ENCODE measurements at regions not wholly inside any gene's neighbourhood (a gene's known extent, or its start where the extent isn't known, plus 50 kb on each side); places are given as distances from the start of the nearest gene placed in this dataset.

- Histone ChIP-seq H2AK9ac (replicated peaks; ENCODE audit: low read depth, low read length, poor library complexity) (no peak overlapping the region), H3K9ac (ENCODE audit: low read depth, low read length) (no peak overlapping the region), H3K79me1 (ENCODE audit: low read depth in 1 of 2, low read length in 2 of 2) (no peaks in the 10 kb centered on the region), H3K56ac (ENCODE audit: extremely low read depth, insufficient read depth, low read length) (no peak overlapping the region), H2BK120ac (ENCODE audit: low read depth, low read length) (no peak overlapping the region), H2AK5ac (ENCODE audit: low read depth, low read length) (no peak overlapping the region), H4K5ac (ENCODE audit: low read depth, low read length) (no peak overlapping the region), H3K36me3 (ENCODE audit: control insufficient read depth, insufficient read depth, low read length) (no peaks in the 10 kb centered on the region), H2BK20ac (ENCODE audit: low read depth, low read length) (no peak overlapping the region), H2BK15ac (ENCODE audit: low read depth, low read length) (no peak overlapping the region), H3K4ac (ENCODE audit: low read depth, low read length) (no peak overlapping the region), H3K18ac (ENCODE audit: low read depth, low read length) (no peak overlapping the region), H3K9me1 (ENCODE audit: insufficient read depth, low read length) (no peaks in the 10 kb centered on the region), H3K4me3 (ENCODE audit: insufficient read depth, low read depth, low read length) (no peak overlapping the region), H3K27ac (ENCODE audit: insufficient read depth, low read length) (no peak overlapping the region), H3K14ac (replicated peaks; ENCODE audit: low read depth, low read length) (no peak overlapping the region), H2BK5ac (ENCODE audit: low read depth, low read length, poor library complexity, severe bottlenecking) (no peak overlapping the region), H4K91ac (ENCODE audit: insufficient read depth, low read depth, low read length) (no peak overlapping the region), H3K4me2 (ENCODE audit: low read depth, low read length) (no peak overlapping the region), H2AFZ (replicated peaks; ENCODE audit: low read length, poor library complexity) (no peak overlapping the region), H4K8ac (ENCODE audit: low read depth in 2 of 2, low read length in 2 of 2) (no peak overlapping the region), H4K20me1 (ENCODE audit: insufficient read depth, low read length) (no peaks in the 10 kb centered on the region), H3K4me1 (ENCODE audit: control insufficient read depth, insufficient read depth, low read length) (no peaks in the 10 kb centered on the region), H3K27me3 (ENCODE audit: control insufficient read depth, insufficient read depth, low read length) (no peaks in the 10 kb centered on the region), H3K23ac (ENCODE audit: low read depth, low read length) (no peak overlapping the region), H3K9me3 (ENCODE audit: control insufficient read depth, insufficient read depth, low read length) (peaks cover 14% of the 10 kb centered on the region)
- no TSS peak for BruUV-seq (replicated peaks)
- no peak for ATAC-seq (ENCODE audit: low read depth)
- dilution Hi-C loops (cut with HindIII; ENCODE audit: low sequenced_read_pairs, unreplicated experiment): no loop called here
- no peak for DNase-seq
- in situ Hi-C loops (cut with MboI; ENCODE audit: low sequenced_read_pairs): no loop called here
- ChIA-PET POLR2A (ENCODE audit: unreplicated experiment) (no interaction called here), CTCF (no interaction called here)
- 100% methylated on average over 1 of the region's 5 CpGs; no CpG with 5 or more reads in 1 of the 2 experiments for WGBS, 2 experiments (ENCODE audit: extremely low coverage in 2 of 2, insufficient read length in 1 of 2)
- intact Hi-C loops (cut with micrococcal nuclease): no loop called here
- no peak for TF ChIP-seq SMC3 (IDR thresholded peaks at IDR 0.05; ENCODE audit: low read depth, low read length)
- no peak for TF ChIP-seq CEBPB (IDR thresholded peaks at IDR 0.05; ENCODE audit: low read depth, low read length)
- no peak for TF ChIP-seq RAD21 (IDR thresholded peaks at IDR 0.05; ENCODE audit: low read length)
- TF ChIP-seq RFX5 (IDR thresholded peaks at IDR 0.05; ENCODE audit: low read depth, low read length): no peak
Measured at GRCh38 chr7:56686276-56686859, 445.9 kb downstream of the ZNF479 start.
